Ovary (tissue), 7 donors: ENCODE measurements at regions not wholly inside any gene's neighbourhood (a gene's known extent, or its start where the extent isn't known, plus 50 kb on each side); places are given as distances from the start of the nearest gene placed in this dataset.

Source experiments
- DNase-seq, 5 donors: peaks; one replicate each; pipeline ENCODE4 v3.0.0-alpha.2; 2019 to 2020
- H3K27ac ChIP-seq, 2 donors: fragments of 200-600 bp; one replicate each; pipeline versions ENCODE4 v1.5.1 to v1.8.0; 2019 to 2022
- H3K27me3 ChIP-seq: fragments of 200-600 bp; one replicate; pipeline ENCODE4 v1.8.0; 2022
- H3K36me3 ChIP-seq: fragments of 200-600 bp; sonication (generic); one replicate; pipeline ENCODE4 v1.5.1; 2019
- H3K4me1 ChIP-seq: one replicate; pipeline ENCODE4 v1.8.1; 2013; ENCODE audit warnings: mild to moderate bottlenecking, moderate library complexity; ENCODE audit not compliant: insufficient read depth
- H3K4me3 ChIP-seq: fragments of 200-600 bp; sonication (generic); one replicate; pipeline ENCODE4 v1.5.1; 2017
- H3K9me3 ChIP-seq, 2 donors: fragments of 200-600 bp in 1 of 2; sonication (generic) in 1 of 2; one replicate each; pipeline versions ENCODE4 v1.5.1 to v1.8.1; 2013 to 2019; ENCODE audit warnings: mild to moderate bottlenecking in 1 of 2, moderate library complexity in 1 of 2
- EP300 ChIP-seq: sonication (generic); formaldehyde crosslinking; IDR thresholded peaks from one replicate; pipeline ENCODE4 v1.6.1; 2017; ENCODE audit warnings: antibody characterized with exemption
- POLR2A ChIP-seq: fragments of 450-650 bp; IDR thresholded peaks from one replicate; pipeline ENCODE4 v1.6.1; 2017; ENCODE audit warnings: antibody characterized with exemption, mild to moderate bottlenecking, moderate library complexity
- WGBS, 3 donors: extraction: QIAGEN DNeasy Blood & Tissue Kit in 1 of 3; methylation state at CpG; one replicate each; pipeline versions ENCODE4 v1.1.5 to v1.1.7; 2013 to 2017; 5-methylcytosine and 5-hydroxymethylcytosine counted together
- intact Hi-C, 4 donors: fragments of 100-400 bp; cut with DNase I; formaldehyde crosslinking; loops; one replicate each; pipeline versions ENCODE4 v1.11.0 to v1.15.1; 2022 to 2023
- TF ChIP-seq, protein P1 (sequence below), 3 donors: fragments of 450-650 bp in 2 of 3; fragments of 200-600 bp in 1 of 3; IDR thresholded peaks; one replicate each; pipeline versions ENCODE4 v1.5.1 to v1.8.0; 2016 to 2022; ENCODE audit warnings: antibody characterized with exemption in 3 of 3, mild to moderate bottlenecking in 1 of 3
- donor health status: DM: no; HTN: no; CAD: no; lungs with moderate emphysema.
- donor health status: DM: no; HTN: no; CAD: no.
- donor health status: Bipolar disorder and iron deficiency.
- donor health status: DM: no; HTN: no; CAD: no.
- donor health status: DM: yes; HTN: yes; CAD: no.

GRCh38 chr4:130449741-130450140 is 1353.8 kb downstream of the C4orf33 start:
- Histone ChIP-seq H3K9me3 (no peaks in the 10 kb centered on the region), H3K4me1 (no peaks in the 10 kb centered on the region), H3K27me3 (no peaks in the 10 kb centered on the region), H3K36me3 (no peaks in the 10 kb centered on the region), H3K27ac (no peak overlapping the region), H3K4me3 (no peak overlapping the region)
- intact Hi-C loops, result no loop called here
- no peak for TF ChIP-seq EP300
- no peak for TF ChIP-seq POLR2A
- TF ChIP-seq, protein P1, sequence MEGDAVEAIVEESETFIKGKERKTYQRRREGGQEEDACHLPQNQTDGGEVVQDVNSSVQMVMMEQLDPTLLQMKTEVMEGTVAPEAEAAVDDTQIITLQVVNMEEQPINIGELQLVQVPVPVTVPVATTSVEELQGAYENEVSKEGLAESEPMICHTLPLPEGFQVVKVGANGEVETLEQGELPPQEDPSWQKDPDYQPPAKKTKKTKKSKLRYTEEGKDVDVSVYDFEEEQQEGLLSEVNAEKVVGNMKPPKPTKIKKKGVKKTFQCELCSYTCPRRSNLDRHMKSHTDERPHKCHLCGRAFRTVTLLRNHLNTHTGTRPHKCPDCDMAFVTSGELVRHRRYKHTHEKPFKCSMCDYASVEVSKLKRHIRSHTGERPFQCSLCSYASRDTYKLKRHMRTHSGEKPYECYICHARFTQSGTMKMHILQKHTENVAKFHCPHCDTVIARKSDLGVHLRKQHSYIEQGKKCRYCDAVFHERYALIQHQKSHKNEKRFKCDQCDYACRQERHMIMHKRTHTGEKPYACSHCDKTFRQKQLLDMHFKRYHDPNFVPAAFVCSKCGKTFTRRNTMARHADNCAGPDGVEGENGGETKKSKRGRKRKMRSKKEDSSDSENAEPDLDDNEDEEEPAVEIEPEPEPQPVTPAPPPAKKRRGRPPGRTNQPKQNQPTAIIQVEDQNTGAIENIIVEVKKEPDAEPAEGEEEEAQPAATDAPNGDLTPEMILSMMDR (IDR thresholded peaks at IDR 0.05), result no peak
- no peak for DNase-seq

DNA sequence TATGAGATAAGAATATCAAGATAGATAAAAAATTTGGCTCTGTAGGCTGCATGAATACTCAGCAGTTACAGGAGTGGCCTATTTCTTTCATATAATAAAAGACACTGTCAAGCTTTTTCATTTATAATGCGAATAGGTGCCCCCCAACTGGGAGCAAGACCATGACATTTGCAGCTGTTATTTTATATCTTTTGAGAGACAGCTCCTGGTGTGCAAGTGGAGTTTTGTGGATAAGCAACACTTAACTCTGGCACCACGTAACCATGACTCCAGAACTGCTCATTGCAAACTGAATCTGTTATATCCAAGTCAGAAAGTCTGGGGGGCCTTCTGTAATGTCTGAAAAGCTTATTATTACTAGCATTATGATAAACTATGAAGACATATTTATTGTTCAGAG is 1372.4 kb downstream of the C4orf33 start:
- Histone ChIP-seq H3K27me3 (no peaks in the 10 kb centered on the region), H3K4me1 (no peaks in the 10 kb centered on the region), H3K36me3 (no peaks in the 10 kb centered on the region), H3K9me3 (no peaks in the 10 kb centered on the region), H3K27ac (no peak overlapping the region), H3K4me3 (no peak overlapping the region)
- no peak for TF ChIP-seq EP300
- TF ChIP-seq, protein P1 (IDR thresholded peaks at IDR 0.05), result no peak
- TF ChIP-seq POLR2A, result no peak
- intact Hi-C loops, result no loop called here
- no peak for DNase-seq
- 67 to 84% (median 78%) methylated on average over 2 of the region's 2 CpGs for WGBS, 3 donors

GRCh38 chr4:130478406-130478805 is 1382.5 kb downstream of the C4orf33 start:
- Histone ChIP-seq H3K27ac (no peak overlapping the region), H3K4me1 (no peaks in the 10 kb centered on the region), H3K4me3 (no peak overlapping the region), H3K27me3 (no peaks in the 10 kb centered on the region), H3K36me3 (no peaks in the 10 kb centered on the region), H3K9me3 (no peaks in the 10 kb centered on the region)
- WGBS, 3 donors, result 74 to 78% (median 77%) methylated on average over 3 of the region's 3 CpGs
- no peak for DNase-seq
- no peak for TF ChIP-seq POLR2A
- no peak for TF ChIP-seq EP300
- TF ChIP-seq, protein P1 (IDR thresholded peaks at IDR 0.05), result no peak
- intact Hi-C loops, result no loop called here

GRCh38 chr4:130479020-130479419 is 1383.1 kb downstream of the C4orf33 start:
- no peak overlapping the region for H3K27ac ChIP-seq
- H3K36me3 ChIP-seq, result no peaks in the 10 kb centered on the region
- intact Hi-C loops, result no loop called here
- no peak for DNase-seq
- H3K4me3 ChIP-seq, result no peak overlapping the region
- WGBS, 3 donors, result 81 to 94% (median 82%) methylated on average over 1 of the region's 1 CpG
- H3K4me1 ChIP-seq, result no peaks in the 10 kb centered on the region
- TF ChIP-seq POLR2A (no peak), EP300 (no peak)
- TF ChIP-seq, protein P1 (IDR thresholded peaks at IDR 0.05), result no peak
- no peaks in the 10 kb centered on the region for H3K27me3 ChIP-seq
- no peaks in the 10 kb centered on the region for H3K9me3 ChIP-seq

GRCh38 chr4:130479674-130480073 is 1383.7 kb downstream of the C4orf33 start:
- Histone ChIP-seq H3K27ac (no peak overlapping the region), H3K9me3 (no peaks in the 10 kb centered on the region), H3K4me3 (no peak overlapping the region), H3K4me1 (no peaks in the 10 kb centered on the region), H3K27me3 (no peaks in the 10 kb centered on the region), H3K36me3 (no peaks in the 10 kb centered on the region)
- intact Hi-C loops, result no loop called here
- no peak for DNase-seq
- TF ChIP-seq, protein P1 (IDR thresholded peaks at IDR 0.05), result no peak
- TF ChIP-seq POLR2A (no peak), EP300 (no peak)
- WGBS, 3 donors, result 63 to 74% (median 67%) methylated on average over 2 of the region's 2 CpGs
